Mesendoderm (in vitro differentiated cells): ENCODE measurements at regions not wholly inside any gene's neighbourhood (a gene's known extent, or its start where the extent isn't known, plus 50 kb on each side); places are given as distances from the start of the nearest gene placed in this dataset.

Source experiments
- DNase-seq: peaks from one replicate; pipeline ENCODE4 v3.0.0; 2013
- H2AK5ac ChIP-seq: 2 replicates; pipeline ENCODE4 v1.6.1; 2013; ENCODE audit warnings: low read length, inconsistent platforms
- H2BK120ac ChIP-seq: 2 replicates; pipeline ENCODE4 v1.6.1; 2013; ENCODE audit warnings: low read depth, mild to moderate bottlenecking, low read length, moderate library complexity, mixed read lengths
- H2BK15ac ChIP-seq: replicated peaks from 2 replicates; pipeline ENCODE4 v1.6.1; 2013; ENCODE audit warnings: low read depth, mild to moderate bottlenecking, moderate library complexity
- H2BK5ac ChIP-seq: 2 replicates; pipeline ENCODE4 v1.6.1; 2013; ENCODE audit warnings: low read length, inconsistent platforms
- H3K18ac ChIP-seq: 2 replicates; pipeline ENCODE4 v1.6.1; 2013; ENCODE audit warnings: mild to moderate bottlenecking, low read length, mixed read lengths
- H3K23ac ChIP-seq: one replicate; pipeline ENCODE4 v1.6.1; 2013; ENCODE audit warnings: low read length
- H3K27ac ChIP-seq: 2 replicates; pipeline ENCODE4 v1.5.1; 2013; ENCODE audit warnings: low read depth, mild to moderate bottlenecking, inconsistent platforms, low read length, moderate library complexity
- H3K27me3 ChIP-seq: 2 replicates; pipeline ENCODE4 v1.6.1; 2013; ENCODE audit warnings: low read length, control low read depth, mild to moderate bottlenecking, inconsistent platforms; ENCODE audit not compliant: insufficient read depth, poor library complexity
- H3K36me3 ChIP-seq: 2 replicates; pipeline ENCODE4 v1.6.1; 2013; ENCODE audit warnings: low read length, inconsistent platforms; ENCODE audit not compliant: control insufficient read depth, insufficient read depth
- H3K4ac ChIP-seq: one replicate; pipeline ENCODE4 v1.6.1; 2013; ENCODE audit warnings: low read depth, mild to moderate bottlenecking, low read length, moderate library complexity
- H3K4me1 ChIP-seq: 2 replicates; pipeline ENCODE4 v1.6.1; 2013; ENCODE audit warnings: low read depth, low read length, inconsistent platforms; ENCODE audit not compliant: control insufficient read depth
- H3K4me2 ChIP-seq: 2 replicates; pipeline ENCODE4 v1.6.1; 2013; ENCODE audit warnings: low read length
- H3K4me3 ChIP-seq: 2 replicates; pipeline ENCODE4 v1.5.1; 2013; ENCODE audit warnings: mild to moderate bottlenecking, low read length
- H3K56ac ChIP-seq: one replicate; pipeline ENCODE4 v1.6.1; 2013; ENCODE audit warnings: low read length
- H3K79me1 ChIP-seq: 2 replicates; pipeline ENCODE4 v1.6.1; 2013; ENCODE audit warnings: low read length, inconsistent platforms
- H3K79me2 ChIP-seq: 2 replicates; pipeline ENCODE4 v1.6.1; 2013; ENCODE audit warnings: mild to moderate bottlenecking, low read length; ENCODE audit not compliant: control insufficient read depth, insufficient read depth
- H3K9ac ChIP-seq: 2 replicates; pipeline ENCODE4 v1.6.1; 2013; ENCODE audit warnings: low read length, inconsistent platforms
- H4K5ac ChIP-seq: one replicate; pipeline ENCODE4 v1.6.1; 2013; ENCODE audit warnings: low read length
- H4K8ac ChIP-seq: one replicate; pipeline ENCODE4 v1.6.1; 2013; ENCODE audit warnings: low read depth, mild to moderate bottlenecking, control low read depth, low read length, moderate library complexity
- WGBS: extraction: QIAGEN DNeasy Blood & Tissue Kit; methylation state at CpG from one replicate; pipeline ENCODE4 v1.1.7; 2013; ENCODE audit warnings: low lambda C conversion rate, missing lambda C conversion rate; ENCODE audit not compliant: insufficient coverage; ENCODE audit errors: extremely low coverage; 5-methylcytosine and 5-hydroxymethylcytosine counted together

DNA sequence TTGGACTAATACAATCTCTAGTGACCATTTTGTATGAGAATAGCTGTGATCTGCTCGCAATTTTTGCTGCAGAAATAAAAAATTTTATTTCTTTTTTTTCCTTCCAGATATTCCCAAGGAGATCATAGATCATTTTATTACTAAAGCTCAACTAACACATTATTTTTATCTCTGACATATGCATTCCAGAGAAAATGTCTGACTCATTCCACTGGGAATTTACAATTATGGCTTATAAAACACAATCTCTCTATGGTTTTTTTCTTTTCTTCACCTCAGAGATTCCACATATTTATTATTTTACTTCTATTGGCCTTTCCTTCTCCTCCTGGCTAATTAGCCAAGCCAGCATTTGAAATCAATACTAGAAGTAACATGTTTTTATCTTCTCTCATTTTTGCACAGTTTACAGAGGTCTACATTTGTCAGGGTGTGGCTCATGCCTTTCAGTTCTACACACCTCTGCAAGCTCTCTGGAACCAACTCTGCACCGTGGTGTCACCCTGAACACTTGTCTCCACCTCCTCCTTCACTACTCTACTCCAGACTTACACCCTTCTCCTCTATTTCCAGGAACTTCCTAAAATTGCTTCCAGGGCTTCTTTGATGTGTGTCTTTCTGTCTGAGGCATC is 59.8 kb upstream of the GPM6A start:
- Histone ChIP-seq H3K27me3 (no peaks in the 10 kb centered on the region), H3K27ac (no peak overlapping the region)
- WGBS, result no CpG with 5 or more reads among the region's 2 CpGs

DNA sequence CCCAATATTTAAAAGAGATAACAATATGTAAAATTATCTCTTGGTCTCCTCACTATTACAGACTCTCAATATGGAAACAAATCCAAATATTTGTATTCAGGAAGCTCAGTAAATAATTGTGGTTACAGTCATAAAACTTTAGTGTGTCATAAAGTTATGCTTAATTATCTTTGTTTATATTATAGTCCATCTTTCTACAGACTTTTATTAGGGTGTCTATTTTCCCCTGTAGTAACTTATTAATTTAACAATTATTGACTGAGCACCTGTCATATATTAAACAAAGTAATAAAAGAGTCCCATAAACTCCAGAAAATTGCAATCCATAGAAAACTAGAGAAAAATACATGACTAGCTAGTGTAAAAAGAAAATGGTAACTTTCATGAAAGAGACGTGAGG is 61.6 kb upstream of the GPM6A start:
- H3K4me1 ChIP-seq, result no peaks in the 10 kb centered on the region
- no peak overlapping the region for H4K5ac ChIP-seq
- no peaks in the 10 kb centered on the region for H3K79me2 ChIP-seq
- H3K18ac ChIP-seq, result no peak overlapping the region
- no peak overlapping the region for H4K8ac ChIP-seq
- no peaks in the 10 kb centered on the region for H3K79me1 ChIP-seq
- DNase-seq, result no peak
- no peak overlapping the region for H3K4me2 ChIP-seq
- no peak overlapping the region for H2BK120ac ChIP-seq
- WGBS, result no CpG with 5 or more reads among the region's 1 CpG
- H3K56ac ChIP-seq, result no peak overlapping the region
- H3K4ac ChIP-seq, result no peak overlapping the region
- H2AK5ac ChIP-seq, result no peak overlapping the region
- H3K36me3 ChIP-seq, result no peaks in the 10 kb centered on the region
- no peak overlapping the region for H3K27ac ChIP-seq
- no peak overlapping the region for H3K23ac ChIP-seq
- no peak overlapping the region for H2BK5ac ChIP-seq
- H3K9ac ChIP-seq, result no peak overlapping the region
- H2BK15ac ChIP-seq, result no peak overlapping the region
- no peaks in the 10 kb centered on the region for H3K27me3 ChIP-seq
- H3K4me3 ChIP-seq, result no peak overlapping the region

More for the DNA sequence above, 59.8 kb upstream of the GPM6A start:
- Histone ChIP-seq H3K18ac (no peak overlapping the region), H4K5ac (no peak overlapping the region), H2AK5ac (no peak overlapping the region), H2BK120ac (no peak overlapping the region), H3K56ac (no peak overlapping the region), H3K4me1 (no peaks in the 10 kb centered on the region), H4K8ac (no peak overlapping the region), H2BK15ac (no peak overlapping the region), H3K79me1 (no peaks in the 10 kb centered on the region), H3K9ac (no peak overlapping the region), H2BK5ac (no peak overlapping the region), H3K4ac (no peak overlapping the region), H3K36me3 (no peaks in the 10 kb centered on the region), H3K4me2 (no peak overlapping the region), H3K23ac (no peak overlapping the region), H3K4me3 (no peak overlapping the region), H3K79me2 (no peaks in the 10 kb centered on the region)
- DNase-seq, result no peak

- no peak overlapping the region for H3K4me3 ChIP-seq
- H3K23ac ChIP-seq, result no peak overlapping the region
- no peak overlapping the region for H4K5ac ChIP-seq
- H3K56ac ChIP-seq, result no peak overlapping the region
- 100% methylated on average over 3 of the region's 5 CpGs for WGBS
- H3K9ac ChIP-seq, result no peak overlapping the region
- H2BK15ac ChIP-seq, result no peak overlapping the region
- no peaks in the 10 kb centered on the region for H3K79me1 ChIP-seq
- H2AK5ac ChIP-seq, result no peak overlapping the region
- no peaks in the 10 kb centered on the region for H3K27me3 ChIP-seq
- H3K4me1 ChIP-seq, result no peaks in the 10 kb centered on the region
- H2BK120ac ChIP-seq, result no peak overlapping the region
- H3K27ac ChIP-seq, result no peak overlapping the region
- no peaks in the 10 kb centered on the region for H3K36me3 ChIP-seq
- H2BK5ac ChIP-seq, result no peak overlapping the region
- no peak overlapping the region for H4K8ac ChIP-seq
- no peak for DNase-seq
- H3K4me2 ChIP-seq, result no peak overlapping the region
- no peaks in the 10 kb centered on the region for H3K79me2 ChIP-seq
- no peak overlapping the region for H3K18ac ChIP-seq
- H3K4ac ChIP-seq, result no peak overlapping the region
These were observed 62.2 kb upstream of the GPM6A start for GRCh38 chr4:175874306-175874705.

DNA sequence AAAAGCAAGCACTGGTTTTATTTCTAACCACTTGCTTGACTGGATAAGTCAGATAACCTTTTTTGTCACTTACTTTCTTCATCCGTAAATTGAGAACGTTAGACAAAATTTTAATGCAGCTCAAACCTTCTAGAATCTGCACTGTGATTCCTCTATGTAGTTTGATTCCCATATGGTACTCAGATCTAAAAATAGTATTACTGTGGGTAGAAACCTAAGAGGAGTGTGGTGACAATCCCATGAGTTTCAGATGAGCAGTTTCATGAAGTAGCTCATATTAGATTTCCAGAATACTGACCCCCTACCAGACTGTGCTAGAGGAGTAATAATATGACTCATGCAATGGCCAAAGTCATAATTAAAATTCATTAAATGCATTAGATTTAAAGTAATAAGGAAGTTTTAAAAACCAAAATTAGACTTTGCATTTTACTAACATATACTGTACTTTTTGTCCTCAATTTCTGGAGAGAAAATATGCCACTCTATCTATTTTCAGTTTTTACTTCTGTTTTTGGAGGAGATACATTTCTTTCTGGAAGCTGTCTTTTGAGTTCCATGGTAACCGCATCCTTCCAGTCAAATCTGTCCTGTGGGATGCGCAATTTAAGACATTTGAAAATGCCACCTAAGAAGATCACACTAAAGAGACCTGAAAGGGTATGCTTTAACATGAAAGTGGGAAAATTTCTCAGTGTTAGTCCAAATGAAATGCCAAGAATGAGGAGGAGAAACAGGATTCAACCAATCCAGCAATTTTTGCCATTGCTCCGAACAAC is 64.1 kb upstream of the GPM6A start:
- Histone ChIP-seq H3K27me3 (no peaks in the 10 kb centered on the region), H3K56ac (no peak overlapping the region), H2AK5ac (no peak overlapping the region), H2BK5ac (no peak overlapping the region), H3K27ac (no peak overlapping the region), H2BK120ac (no peak overlapping the region), H3K79me2 (no peaks in the 10 kb centered on the region), H3K18ac (no peak overlapping the region), H4K8ac (no peak overlapping the region), H3K4me2 (no peak overlapping the region), H3K79me1 (no peaks in the 10 kb centered on the region), H2BK15ac (no peak overlapping the region), H3K4me3 (no peak overlapping the region), H3K4me1 (no peaks in the 10 kb centered on the region), H4K5ac (no peak overlapping the region), H3K4ac (no peak overlapping the region), H3K36me3 (no peaks in the 10 kb centered on the region), H3K23ac (no peak overlapping the region), H3K9ac (no peak overlapping the region)
- no CpG with 5 or more reads among the region's 5 CpGs for WGBS
- no peak for DNase-seq

GRCh38 chr4:175882891-175883290 is 70.8 kb upstream of the GPM6A start:
- no peak overlapping the region for H3K56ac ChIP-seq
- no peak overlapping the region for H2BK120ac ChIP-seq
- no peak overlapping the region for H3K18ac ChIP-seq
- H3K27me3 ChIP-seq, result no peaks in the 10 kb centered on the region
- no peak overlapping the region for H3K4ac ChIP-seq
- no peak overlapping the region for H3K23ac ChIP-seq
- no peak overlapping the region for H4K5ac ChIP-seq
- H3K4me2 ChIP-seq, result no peak overlapping the region
- H4K8ac ChIP-seq, result no peak overlapping the region
- H3K79me1 ChIP-seq, result no peaks in the 10 kb centered on the region
- DNase-seq, result no peak
- no peak overlapping the region for H2BK15ac ChIP-seq
- no peaks in the 10 kb centered on the region for H3K36me3 ChIP-seq
- H3K27ac ChIP-seq, result no peak overlapping the region
- no peaks in the 10 kb centered on the region for H3K4me1 ChIP-seq
- no peak overlapping the region for H3K4me3 ChIP-seq
- H2AK5ac ChIP-seq, result no peak overlapping the region
- H3K9ac ChIP-seq, result no peak overlapping the region
- H2BK5ac ChIP-seq, result no peak overlapping the region
- no peaks in the 10 kb centered on the region for H3K79me2 ChIP-seq

- H3K79me1 ChIP-seq, result no peaks in the 10 kb centered on the region
- no peak overlapping the region for H4K8ac ChIP-seq
- no peak overlapping the region for H3K27ac ChIP-seq
- H3K4me1 ChIP-seq, result no peaks in the 10 kb centered on the region
- H3K36me3 ChIP-seq, result no peaks in the 10 kb centered on the region
- DNase-seq, result no peak
- no peak overlapping the region for H3K18ac ChIP-seq
- H2AK5ac ChIP-seq, result no peak overlapping the region
- no peak overlapping the region for H3K23ac ChIP-seq
- no peak overlapping the region for H2BK5ac ChIP-seq
- no peaks in the 10 kb centered on the region for H3K79me2 ChIP-seq
- no peak overlapping the region for H2BK15ac ChIP-seq
- no peak overlapping the region for H2BK120ac ChIP-seq
- H4K5ac ChIP-seq, result no peak overlapping the region
- no peak overlapping the region for H3K4me3 ChIP-seq
- WGBS, result no CpG with 5 or more reads among the region's 4 CpGs
- H3K4ac ChIP-seq, result no peak overlapping the region
- H3K9ac ChIP-seq, result no peak overlapping the region
- H3K27me3 ChIP-seq, result no peaks in the 10 kb centered on the region
- no peak overlapping the region for H3K4me2 ChIP-seq
- H3K56ac ChIP-seq, result no peak overlapping the region
These were observed 72.0 kb upstream of the GPM6A start for GRCh38 chr4:175884048-175884447.
